Panc1 (cell line): ENCODE measurements at regions not wholly inside any gene's neighbourhood (a gene's known extent, or its start where the extent isn't known, plus 50 kb on each side); places are given as distances from the start of the nearest gene placed in this dataset.

ENCODE experiments used
- ATAC-seq: fragments of 200-7000 bp; cut with Tn5 transposase; 2 replicates; pipeline ENCODE4 v1.9.1; 2020; ENCODE audit warnings: mild to moderate bottlenecking, moderate library complexity
- BruUV-seq: library from RNA; stranded (reverse); fragments of 400-500 nt; replicated peaks from 2 replicates; lab custom pipeline; 2021; lab: Mats Ljungman, UMichigan
- CTCF ChIA-PET: fragments of 300-600 bp; sonication (Branson Sonifier 250); formaldehyde crosslinking; loops from one replicate; lab custom pipeline; 2022; ENCODE audit warnings: antibody characterized with exemption; lab: Charles Lee
- POLR2A ChIA-PET: fragments of 300-600 bp; sonication (Branson Sonifier 250); formaldehyde crosslinking; loops from one replicate; lab custom pipeline; 2022; ENCODE audit warnings: antibody characterized with exemption; lab: Charles Lee
- DNase-seq: peaks from one replicate; pipeline ENCODE4 v3.0.0-alpha.2; 2010; ENCODE audit warnings: low read depth, low spot score
- H3K27ac ChIP-seq: 2 replicates; pipeline ENCODE4 v1.5.1; 2011; ENCODE audit warnings: mild to moderate bottlenecking, low read length, inconsistent platforms
- H3K27me3 ChIP-seq: fragments of 200-500 bp; sonication (Bioruptor generic); 2 replicates; pipeline ENCODE4 v1.6.0; 2014; ENCODE audit warnings: low read length, inconsistent platforms; ENCODE audit not compliant: control insufficient read depth, insufficient read depth
- H3K36me3 ChIP-seq: fragments of 200-500 bp; sonication (Bioruptor generic); 2 replicates; pipeline ENCODE4 v1.5.1; 2014; ENCODE audit warnings: inconsistent platforms, mild to moderate bottlenecking, low read length, moderate library complexity; ENCODE audit not compliant: control insufficient read depth, insufficient read depth
- H3K4me1 ChIP-seq: 2 replicates; pipeline ENCODE4 v1.5.1; 2011; ENCODE audit warnings: inconsistent platforms, mild to moderate bottlenecking, low read length, moderate library complexity; ENCODE audit not compliant: control insufficient read depth, insufficient read depth
- H3K4me3 ChIP-seq, 2 experiments: 2 replicates each; pipeline ENCODE4 v1.5.1; 2011 to 2012; ENCODE audit warnings: low read depth in 2 of 2, low read length in 2 of 2, mild to moderate bottlenecking in 2 of 2, inconsistent platforms in 1 of 2, moderate library complexity in 1 of 2
- H3K9me3 ChIP-seq: fragments of 200-500 bp; sonication (Bioruptor generic); 2 replicates; pipeline ENCODE4 v1.5.1; 2014; ENCODE audit warnings: low read depth, mild to moderate bottlenecking, inconsistent platforms, low read length, moderate library complexity; ENCODE audit not compliant: control insufficient read depth, insufficient read depth
- POLR2AphosphoS5 ChIP-seq: IDR thresholded peaks from 2 replicates; pipeline ENCODE4 v1.6.1; 2012; ENCODE audit warnings: mild to moderate bottlenecking, low read depth, low read length, moderate library complexity
- SIN3A ChIP-seq: IDR thresholded peaks from 2 replicates; pipeline ENCODE4 v1.6.1; 2012; ENCODE audit warnings: low read depth, mild to moderate bottlenecking, low read length, moderate library complexity, borderline replicate concordance; ENCODE audit not compliant: insufficient read depth
- TCF7L2 ChIP-seq: IDR thresholded peaks from 2 replicates; pipeline ENCODE4 v1.6.1; 2011; ENCODE audit warnings: mild to moderate bottlenecking, low read depth, low read length, inconsistent platforms
- in situ Hi-C: cut with HindIII; loops from 2 replicates; pipeline ENCODE4 v1.10.0; 2016; ENCODE audit warnings: low sequenced_read_pairs, low pct_unique_long_range_greater_than_20kb
- intact Hi-C: fragments of 100-400 bp; cut with micrococcal nuclease; formaldehyde crosslinking; loops from one replicate; pipeline ENCODE4 v1.10.0; 2022; ENCODE audit not compliant: unreplicated experiment
- TF ChIP-seq, protein P1 (sequence below): fragments of 450-650 bp; IDR thresholded peaks from 2 replicates; pipeline ENCODE4 v1.5.1; 2017; ENCODE audit warnings: mild to moderate bottlenecking
- TF ChIP-seq, protein P2 (sequence below), 2 experiments: IDR thresholded peaks; 2 replicates each; pipeline ENCODE4 v1.6.1; 2011 to 2012; ENCODE audit warnings: low read depth in 2 of 2, control low read depth in 1 of 2, low read length in 1 of 2, mild to moderate bottlenecking in 1 of 2, moderate library complexity in 1 of 2; ENCODE audit not compliant: insufficient read depth in 1 of 2

DNA sequence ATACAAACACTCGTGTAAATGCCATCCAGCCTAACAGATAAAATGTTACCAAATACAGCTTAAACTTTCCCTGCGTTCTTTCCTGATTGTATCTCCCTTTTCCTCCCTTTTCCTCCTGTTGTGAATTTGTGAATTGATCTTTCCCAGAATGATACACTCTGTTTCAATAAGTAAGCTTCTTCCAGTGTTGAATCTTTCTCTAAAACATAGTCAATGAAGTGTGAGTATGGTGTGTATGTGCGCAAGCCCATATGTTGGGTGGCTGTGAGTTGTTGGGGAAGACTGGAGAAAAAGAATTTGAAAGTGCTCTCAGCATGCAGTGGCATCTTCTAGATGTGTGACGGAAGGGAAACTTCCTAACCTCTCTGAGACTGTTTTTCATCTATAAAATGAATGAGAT is 143.1 kb upstream of the KLF4 start:
- no peaks in the 10 kb centered on the region for H3K4me1 ChIP-seq
- CTCF ChIA-PET, result no interaction called here
- in situ Hi-C loops, result no loop called here
- ATAC-seq (no peak), DNase-seq (no peak)
- H3K27ac ChIP-seq, result no peak overlapping the region
- no peak overlapping the region for H3K4me3 ChIP-seq
- POLR2A ChIA-PET, result no interaction called here
- intact Hi-C loops, result no loop called here
- no peaks in the 10 kb centered on the region for H3K27me3 ChIP-seq
- no peaks in the 10 kb centered on the region for H3K36me3 ChIP-seq
- no TSS peak for BruUV-seq
- H3K9me3 ChIP-seq, result no peaks in the 10 kb centered on the region
- TF ChIP-seq, protein P1, sequence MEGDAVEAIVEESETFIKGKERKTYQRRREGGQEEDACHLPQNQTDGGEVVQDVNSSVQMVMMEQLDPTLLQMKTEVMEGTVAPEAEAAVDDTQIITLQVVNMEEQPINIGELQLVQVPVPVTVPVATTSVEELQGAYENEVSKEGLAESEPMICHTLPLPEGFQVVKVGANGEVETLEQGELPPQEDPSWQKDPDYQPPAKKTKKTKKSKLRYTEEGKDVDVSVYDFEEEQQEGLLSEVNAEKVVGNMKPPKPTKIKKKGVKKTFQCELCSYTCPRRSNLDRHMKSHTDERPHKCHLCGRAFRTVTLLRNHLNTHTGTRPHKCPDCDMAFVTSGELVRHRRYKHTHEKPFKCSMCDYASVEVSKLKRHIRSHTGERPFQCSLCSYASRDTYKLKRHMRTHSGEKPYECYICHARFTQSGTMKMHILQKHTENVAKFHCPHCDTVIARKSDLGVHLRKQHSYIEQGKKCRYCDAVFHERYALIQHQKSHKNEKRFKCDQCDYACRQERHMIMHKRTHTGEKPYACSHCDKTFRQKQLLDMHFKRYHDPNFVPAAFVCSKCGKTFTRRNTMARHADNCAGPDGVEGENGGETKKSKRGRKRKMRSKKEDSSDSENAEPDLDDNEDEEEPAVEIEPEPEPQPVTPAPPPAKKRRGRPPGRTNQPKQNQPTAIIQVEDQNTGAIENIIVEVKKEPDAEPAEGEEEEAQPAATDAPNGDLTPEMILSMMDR, result no peak
- TF ChIP-seq POLR2AphosphoS5 (no peak), TCF7L2 (no peak), SIN3A (no peak)
- TF ChIP-seq, protein P2, sequence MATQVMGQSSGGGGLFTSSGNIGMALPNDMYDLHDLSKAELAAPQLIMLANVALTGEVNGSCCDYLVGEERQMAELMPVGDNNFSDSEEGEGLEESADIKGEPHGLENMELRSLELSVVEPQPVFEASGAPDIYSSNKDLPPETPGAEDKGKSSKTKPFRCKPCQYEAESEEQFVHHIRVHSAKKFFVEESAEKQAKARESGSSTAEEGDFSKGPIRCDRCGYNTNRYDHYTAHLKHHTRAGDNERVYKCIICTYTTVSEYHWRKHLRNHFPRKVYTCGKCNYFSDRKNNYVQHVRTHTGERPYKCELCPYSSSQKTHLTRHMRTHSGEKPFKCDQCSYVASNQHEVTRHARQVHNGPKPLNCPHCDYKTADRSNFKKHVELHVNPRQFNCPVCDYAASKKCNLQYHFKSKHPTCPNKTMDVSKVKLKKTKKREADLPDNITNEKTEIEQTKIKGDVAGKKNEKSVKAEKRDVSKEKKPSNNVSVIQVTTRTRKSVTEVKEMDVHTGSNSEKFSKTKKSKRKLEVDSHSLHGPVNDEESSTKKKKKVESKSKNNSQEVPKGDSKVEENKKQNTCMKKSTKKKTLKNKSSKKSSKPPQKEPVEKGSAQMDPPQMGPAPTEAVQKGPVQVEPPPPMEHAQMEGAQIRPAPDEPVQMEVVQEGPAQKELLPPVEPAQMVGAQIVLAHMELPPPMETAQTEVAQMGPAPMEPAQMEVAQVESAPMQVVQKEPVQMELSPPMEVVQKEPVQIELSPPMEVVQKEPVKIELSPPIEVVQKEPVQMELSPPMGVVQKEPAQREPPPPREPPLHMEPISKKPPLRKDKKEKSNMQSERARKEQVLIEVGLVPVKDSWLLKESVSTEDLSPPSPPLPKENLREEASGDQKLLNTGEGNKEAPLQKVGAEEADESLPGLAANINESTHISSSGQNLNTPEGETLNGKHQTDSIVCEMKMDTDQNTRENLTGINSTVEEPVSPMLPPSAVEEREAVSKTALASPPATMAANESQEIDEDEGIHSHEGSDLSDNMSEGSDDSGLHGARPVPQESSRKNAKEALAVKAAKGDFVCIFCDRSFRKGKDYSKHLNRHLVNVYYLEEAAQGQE (IDR thresholded peaks at IDR 0.05; ENCODE audit: insufficient read depth in 1 of 2, low read depth in 2 of 2, low read length in 1 of 2), result no peak

DNA sequence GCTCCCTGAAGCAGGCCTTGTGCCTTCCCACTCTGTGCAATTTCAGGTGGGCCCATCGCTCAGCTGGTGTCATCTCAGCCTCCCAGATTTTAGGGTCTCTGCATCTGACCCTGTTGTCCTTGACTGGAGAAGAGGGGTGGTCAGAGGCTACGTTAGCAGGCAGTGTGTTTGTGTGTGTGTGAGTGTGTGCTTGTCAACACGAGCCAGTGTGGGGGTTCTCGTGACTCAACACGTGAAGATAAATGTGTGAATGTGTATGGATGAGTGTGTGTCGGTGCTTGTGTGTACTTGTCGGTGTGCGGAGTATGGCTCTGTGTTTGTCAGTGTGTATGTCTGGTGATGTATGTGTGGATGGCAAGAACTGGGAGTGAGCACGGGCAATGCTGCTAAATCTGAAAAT is 142.6 kb upstream of the KLF4 start:
- CTCF ChIA-PET, result no interaction called here
- ATAC-seq, result no peak
- intact Hi-C loops, result no loop called here

More for the DNA sequence above, 142.6 kb upstream of the KLF4 start:
- no peaks in the 10 kb centered on the region for H3K9me3 ChIP-seq
- in situ Hi-C loops, result no loop called here
- no peak overlapping the region for H3K27ac ChIP-seq
- no peaks in the 10 kb centered on the region for H3K4me1 ChIP-seq
- no TSS peak for BruUV-seq
- POLR2A ChIA-PET, result no interaction called here
- no peaks in the 10 kb centered on the region for H3K27me3 ChIP-seq
- H3K4me3 ChIP-seq, result no peak overlapping the region
- no peak for DNase-seq
- H3K36me3 ChIP-seq, result no peaks in the 10 kb centered on the region
- TF ChIP-seq, protein P1, result no peak
- TF ChIP-seq, protein P2 (IDR thresholded peaks at IDR 0.05; ENCODE audit: insufficient read depth in 1 of 2, low read depth in 2 of 2, low read length in 1 of 2), result no peak
- no peak for TF ChIP-seq TCF7L2
- no peak for TF ChIP-seq SIN3A
- no peak for TF ChIP-seq POLR2AphosphoS5
